Stimulated activated naive CD8-positive, alpha-beta T cell treated with anti-CD3 and anti-CD28 coated beads, Interleukin-15, amount 100 ng/mL, for 72 hours (primary cell): ENCODE measurements at regions not wholly inside any gene's neighbourhood (a gene's known extent, or its start where the extent isn't known, plus 50 kb on each side); places are given as distances from the start of the nearest gene placed in this dataset.
A peak's percentile ranks its signal among the peaks of the same experiment; 100 is the strongest.
"Not testable (repeated sequence)": the region's sequence is repeated elsewhere in the genome, so short reads cannot be mapped to it uniquely, and the experiment has no call there.

Experiments used
- ATAC-seq: fragments of 150-1000 bp; cut with Tn5 transposase; 2 replicates; pipeline ENCODE4 v1.10.0; 2021; ENCODE audit warnings: mild to moderate bottlenecking, moderate library complexity
- DNase-seq, 2 donors: peaks; one replicate each; pipeline ENCODE4 v3.0.0; 2021 to 2022
- H3K27ac Mint-ChIP-seq, 2 donors: one replicate each; pipeline ENCODE4 v1.8.0; 2022; ENCODE audit warnings: mild to moderate bottlenecking in 2 of 2, mixed read lengths in 2 of 2, moderate library complexity in 2 of 2
- H3K27me3 Mint-ChIP-seq: one replicate; pipeline ENCODE4 v1.8.0; 2022; ENCODE audit warnings: mixed read lengths
- H3K4me1 Mint-ChIP-seq: one replicate; pipeline ENCODE4 v1.8.0; 2022; ENCODE audit warnings: mild to moderate bottlenecking, mixed read lengths
- H3K4me3 Mint-ChIP-seq, 2 donors: one replicate each; pipeline ENCODE4 v1.8.0; 2022; ENCODE audit warnings: mild to moderate bottlenecking in 2 of 2, mixed read lengths in 2 of 2, moderate library complexity in 1 of 2
- H3K9me3 Mint-ChIP-seq, 2 donors: one replicate each; pipeline ENCODE4 v1.8.0; 2022; ENCODE audit warnings: mixed read lengths in 2 of 2

- peaks cover 8% of the 10 kb centered on the region for H3K27me3 Mint-ChIP-seq
- ATAC-seq (no peak), DNase-seq (no peak)
- H3K4me1 Mint-ChIP-seq = no peaks in the 10 kb centered on the region
- H3K9me3 Mint-ChIP-seq = peaks cover 0 to 5% of the 10 kb centered on the region in 2 donors
- H3K27ac Mint-ChIP-seq = no peak overlapping the region
- H3K4me3 Mint-ChIP-seq = no peak overlapping the region
Measured at GRCh38 chr5:110812639-110813038, 73.8 kb downstream of the SLC25A46 start.

GRCh38 chr5:110815916-110816605 is 77.3 kb downstream of the SLC25A46 start:
- DNase-seq (no peak), ATAC-seq (no peak)
- peaks cover 8% of the 10 kb centered on the region for H3K27me3 Mint-ChIP-seq
- H3K9me3 Mint-ChIP-seq = peaks cover 0 to 5% of the 10 kb centered on the region in 2 donors
- H3K4me3 Mint-ChIP-seq = no peak overlapping the region
- no peaks in the 10 kb centered on the region for H3K4me1 Mint-ChIP-seq
- no peak overlapping the region for H3K27ac Mint-ChIP-seq

- peaks cover 4% of the 10 kb centered on the region for H3K27me3 Mint-ChIP-seq
Measured at GRCh38 chr5:110817459-110817858, 78.7 kb downstream of the SLC25A46 start.

GRCh38 chr5:110823571-110823970 is 84.8 kb downstream of the SLC25A46 start:
- no peaks in the 10 kb centered on the region for H3K4me1 Mint-ChIP-seq
- no peak overlapping the region for H3K27ac Mint-ChIP-seq
- peaks cover 5% of the 10 kb centered on the region for H3K27me3 Mint-ChIP-seq
- DNase-seq (no peak), ATAC-seq (no peak)
- H3K9me3 Mint-ChIP-seq = peaks cover 12 to 27% of the 10 kb centered on the region in 2 donors
- no peak overlapping the region for H3K4me3 Mint-ChIP-seq

More at GRCh38 chr5:110817459-110817858, 78.7 kb downstream of the SLC25A46 start:
- H3K27ac Mint-ChIP-seq = no peak overlapping the region
- DNase-seq (no peak), ATAC-seq (no peak)
- peaks cover 0 to under 1% of the 10 kb centered on the region in 2 donors for H3K9me3 Mint-ChIP-seq
- no peaks in the 10 kb centered on the region for H3K4me1 Mint-ChIP-seq
- no peak overlapping the region for H3K4me3 Mint-ChIP-seq

- no peaks in the 10 kb centered on the region for H3K4me1 Mint-ChIP-seq
- no peak for ATAC-seq
- H3K9me3 Mint-ChIP-seq = peaks cover 12 to 32% of the 10 kb centered on the region in 2 donors
- no peak overlapping the region for H3K27ac Mint-ChIP-seq
- H3K4me3 Mint-ChIP-seq = no peak overlapping the region
- DNase-seq = no peak
- peaks cover 5% of the 10 kb centered on the region for H3K27me3 Mint-ChIP-seq
Measured at GRCh38 chr5:110824936-110825441, 86.2 kb downstream of the SLC25A46 start.

- Mint-ChIP-seq H3K27ac (no peak overlapping the region), H3K9me3 (peaks cover 7 to 12% of the 10 kb centered on the region in 2 donors), H3K4me3 (no peak overlapping the region), H3K27me3 (no peaks in the 10 kb centered on the region), H3K4me1 (no peaks in the 10 kb centered on the region)
- DNase-seq = no peak
- ATAC-seq = no peak
Measured at GRCh38 chr5:110832683-110833082, 93.9 kb downstream of the SLC25A46 start.

GRCh38 chr5:110834933-110835332 is 96.1 kb downstream of the SLC25A46 start:
- H3K9me3 Mint-ChIP-seq, ATAC-seq, DNase-seq, H3K27me3 Mint-ChIP-seq, H3K4me1 Mint-ChIP-seq, H3K4me3 Mint-ChIP-seq, H3K27ac Mint-ChIP-seq: not testable (repeated sequence)

GRCh38 chr5:110836851-110837250 is 98.0 kb downstream of the SLC25A46 start:
- Mint-ChIP-seq H3K4me1 (no peaks in the 10 kb centered on the region), H3K4me3 (no peak overlapping the region), H3K9me3 (peaks cover 7 to 8% of the 10 kb centered on the region in 2 donors), H3K27me3 (peaks cover 14% of the 10 kb centered on the region), H3K27ac (no peak overlapping the region)
- ATAC-seq (no peak), DNase-seq (no peak)

GRCh38 chr5:110838357-110838756 is 99.5 kb downstream of the SLC25A46 start:
- not testable (repeated sequence) for H3K4me3 Mint-ChIP-seq, H3K9me3 Mint-ChIP-seq, H3K27ac Mint-ChIP-seq, H3K4me1 Mint-ChIP-seq, ATAC-seq, DNase-seq
- peaks cover 14% of the 10 kb centered on the region for H3K27me3 Mint-ChIP-seq

- peaks cover 7 to 8% of the 10 kb centered on the region in 2 donors for H3K9me3 Mint-ChIP-seq
- no peaks in the 10 kb centered on the region for H3K4me1 Mint-ChIP-seq
- no peak overlapping the region for H3K27ac Mint-ChIP-seq
Measured at GRCh38 chr5:110838961-110839360, 100.2 kb downstream of the SLC25A46 start.

GRCh38 chr5:110840347-110840960 is 101.6 kb downstream of the SLC25A46 start:
- peak overlapping the region in 1 of 2 donors; percentile 67 for H3K27ac Mint-ChIP-seq
- H3K27me3 Mint-ChIP-seq = peaks cover 14% of the 10 kb centered on the region
- DNase-seq = no peak
- H3K4me1 Mint-ChIP-seq = no peaks in the 10 kb centered on the region
- no peak for ATAC-seq
- H3K9me3 Mint-ChIP-seq = peaks cover 6 to 8% of the 10 kb centered on the region in 2 donors
- no peak overlapping the region for H3K4me3 Mint-ChIP-seq

More at GRCh38 chr5:110838961-110839360, 100.2 kb downstream of the SLC25A46 start:
- H3K27me3 Mint-ChIP-seq = peaks cover 14% of the 10 kb centered on the region
- DNase-seq = no peak
- no peak overlapping the region for H3K4me3 Mint-ChIP-seq
- no peak for ATAC-seq

- no peaks in the 10 kb centered on the region for H3K4me1 Mint-ChIP-seq
- H3K27ac Mint-ChIP-seq = no peak overlapping the region
- ATAC-seq (no peak), DNase-seq (no peak)
- peaks cover 0 to under 1% of the 10 kb centered on the region in 2 donors for H3K9me3 Mint-ChIP-seq
- H3K4me3 Mint-ChIP-seq = no peak overlapping the region
- peaks cover 14% of the 10 kb centered on the region for H3K27me3 Mint-ChIP-seq
Measured at GRCh38 chr5:110841137-110841536, 102.3 kb downstream of the SLC25A46 start.

- Mint-ChIP-seq H3K27me3 (peaks cover 14% of the 10 kb centered on the region), H3K9me3 (no peaks in the 10 kb centered on the region)
Measured at GRCh38 chr5:110842948-110843347, 104.1 kb downstream of the SLC25A46 start.

GRCh38 chr5:110844251-110844650 is 105.4 kb downstream of the SLC25A46 start:
- no peaks in the 10 kb centered on the region for H3K4me1 Mint-ChIP-seq
- DNase-seq (no peak), ATAC-seq (no peak)
- H3K4me3 Mint-ChIP-seq = no peak overlapping the region
- peaks cover 0 to 13% of the 10 kb centered on the region in 2 donors for H3K9me3 Mint-ChIP-seq
- H3K27ac Mint-ChIP-seq = no peak overlapping the region
- peaks cover 13% of the 10 kb centered on the region for H3K27me3 Mint-ChIP-seq

More at GRCh38 chr5:110842948-110843347, 104.1 kb downstream of the SLC25A46 start:
- Mint-ChIP-seq H3K27ac (no peak overlapping the region), H3K4me3 (no peak overlapping the region), H3K4me1 (no peaks in the 10 kb centered on the region)
- DNase-seq = no peak
- no peak for ATAC-seq

- Mint-ChIP-seq H3K4me3 (no peak overlapping the region), H3K27ac (no peak overlapping the region), H3K4me1 (no peaks in the 10 kb centered on the region), H3K9me3 (peaks cover 5 to 17% of the 10 kb centered on the region in 2 donors), H3K27me3 (no peaks in the 10 kb centered on the region)
- DNase-seq (no peak), ATAC-seq (no peak)
Measured at GRCh38 chr5:110846398-110847001, 107.7 kb downstream of the SLC25A46 start.

- Mint-ChIP-seq H3K27ac (no peak overlapping the region), H3K4me1 (no peaks in the 10 kb centered on the region), H3K9me3 (peaks cover 5 to 17% of the 10 kb centered on the region in 2 donors), H3K4me3 (no peak overlapping the region), H3K27me3 (peaks cover 8% of the 10 kb centered on the region)
- DNase-seq (no peak), ATAC-seq (no peak)
Measured at GRCh38 chr5:110851357-110851756, 112.5 kb downstream of the SLC25A46 start.
